Prostate gland (tissue), 2 donors: ENCODE measurements at regions not wholly inside any gene's neighbourhood (a gene's known extent, or its start where the extent isn't known, plus 50 kb on each side); places are given as distances from the start of the nearest gene placed in this dataset.

Source experiments
- DNase-seq: peaks from one replicate; pipeline ENCODE4 v3.0.0-alpha.2; 2019; ENCODE audit warnings: low spot score
- H3K27ac ChIP-seq, 2 donors: fragments of 200-600 bp; sonication (generic); 2 replicates each; pipeline ENCODE4 v1.5.1; 2017 to 2019
- H3K27me3 ChIP-seq: fragments of 200-600 bp; sonication (generic); replicated peaks from 2 replicates; pipeline ENCODE4 v1.5.1; 2019; ENCODE audit not compliant: insufficient read depth
- H3K36me3 ChIP-seq, 2 donors: fragments of 200-600 bp; sonication (generic); 1 replicate in 1 of 2; 2 replicates in 1 of 2; pipeline versions ENCODE4 v1.5.1 to v1.8.1; 2017 to 2019
- H3K4me1 ChIP-seq: fragments of 200-600 bp; sonication (generic); replicated peaks from 2 replicates; pipeline ENCODE4 v1.5.1; 2019
- H3K4me3 ChIP-seq, 2 donors: fragments of 200-600 bp; sonication (generic); 2 replicates each; pipeline ENCODE4 v1.5.1; 2017 to 2019
- H3K9me3 ChIP-seq: fragments of 200-600 bp; sonication (generic); 2 replicates; pipeline ENCODE4 v1.5.1; 2017
- CTCF ChIP-seq, 4 experiments: fragments of 200-600 bp in 2 of 4; fragments of 450-650 bp in 2 of 4; sonication (generic) in 2 of 4; IDR thresholded peaks; 1 replicate in 3 of 4; 2 replicates in 1 of 4; pipeline ENCODE4 v1.5.1; 2016 to 2019; ENCODE audit warnings: antibody characterized with exemption in 4 of 4, mild to moderate bottlenecking in 2 of 4, moderate library complexity in 2 of 4
- POLR2A ChIP-seq: fragments of 450-650 bp; IDR thresholded peaks from one replicate; pipeline ENCODE4 v1.6.1; 2016; ENCODE audit warnings: antibody characterized with exemption, mild to moderate bottlenecking
- POLR2AphosphoS5 ChIP-seq: sonication (generic); formaldehyde crosslinking; IDR thresholded peaks from one replicate; pipeline ENCODE4 v1.6.1; 2017; ENCODE audit warnings: antibody characterized with exemption
- WGBS: methylation state at CpG from one replicate; pipeline ENCODE4 v1.1.5; 2018; 5-methylcytosine and 5-hydroxymethylcytosine counted together
- intact Hi-C: fragments of 100-400 bp; cut with DNase I; formaldehyde crosslinking; loops from one replicate; pipeline ENCODE4 v1.14.2; 2022

- no peak for DNase-seq
- Histone ChIP-seq H3K27ac (no peak overlapping the region), H3K9me3 (no peaks in the 10 kb centered on the region), H3K4me3 (no peak overlapping the region), H3K36me3 (no peaks in the 10 kb centered on the region), H3K27me3 (no peaks in the 10 kb centered on the region), H3K4me1 (no peaks in the 10 kb centered on the region)
- 85% methylated on average over 2 of the region's 2 CpGs for WGBS
- intact Hi-C loops, result no loop called here
- no peak for TF ChIP-seq POLR2AphosphoS5
- no peak for TF ChIP-seq CTCF (IDR thresholded peaks at IDR 0.05)
- TF ChIP-seq POLR2A, result no peak
Measured at GRCh38 chr1:60745484-60745883, 336.9 kb upstream of the NFIA start.

GRCh38 chr1:60742339-60742738 lies 340.0 kb upstream of the NFIA start:
- no peak overlapping the region for H3K4me3 ChIP-seq
- no peak overlapping the region for H3K27ac ChIP-seq
- WGBS, result 93% methylated on average over 4 of the region's 4 CpGs
- no peaks in the 10 kb centered on the region for H3K4me1 ChIP-seq
- DNase-seq, result no peak
- H3K36me3 ChIP-seq, result no peaks in the 10 kb centered on the region
- no peak for TF ChIP-seq POLR2AphosphoS5
- no peak for TF ChIP-seq POLR2A
- TF ChIP-seq CTCF (IDR thresholded peaks at IDR 0.05), result no peak
- H3K9me3 ChIP-seq, result no peaks in the 10 kb centered on the region
- no peaks in the 10 kb centered on the region for H3K27me3 ChIP-seq
- intact Hi-C loops, result no loop called here

GRCh38 chr1:60740154-60740553 lies 342.2 kb upstream of the NFIA start:
- intact Hi-C loops, result no loop called here
- Histone ChIP-seq H3K27me3 (no peaks in the 10 kb centered on the region), H3K4me3 (no peak overlapping the region), H3K27ac (no peak overlapping the region), H3K9me3 (no peaks in the 10 kb centered on the region), H3K4me1 (no peaks in the 10 kb centered on the region), H3K36me3 (no peaks in the 10 kb centered on the region)
- WGBS, result 72% methylated on average over 2 of the region's 2 CpGs
- no peak for DNase-seq
- TF ChIP-seq POLR2AphosphoS5 (no peak), CTCF (IDR thresholded peaks at IDR 0.05) (no peak), POLR2A (no peak)

GRCh38 chr1:60739729-60740128 lies 342.6 kb upstream of the NFIA start:
- TF ChIP-seq CTCF (IDR thresholded peaks at IDR 0.05), result no peak
- TF ChIP-seq POLR2AphosphoS5, result no peak
- no peak for TF ChIP-seq POLR2A
- no peaks in the 10 kb centered on the region for H3K36me3 ChIP-seq
- intact Hi-C loops, result no loop called here
- H3K4me1 ChIP-seq, result no peaks in the 10 kb centered on the region
- no peak for DNase-seq
- no peak overlapping the region for H3K27ac ChIP-seq
- no peaks in the 10 kb centered on the region for H3K27me3 ChIP-seq
- no peak overlapping the region for H3K4me3 ChIP-seq
- H3K9me3 ChIP-seq, result no peaks in the 10 kb centered on the region

DNA sequence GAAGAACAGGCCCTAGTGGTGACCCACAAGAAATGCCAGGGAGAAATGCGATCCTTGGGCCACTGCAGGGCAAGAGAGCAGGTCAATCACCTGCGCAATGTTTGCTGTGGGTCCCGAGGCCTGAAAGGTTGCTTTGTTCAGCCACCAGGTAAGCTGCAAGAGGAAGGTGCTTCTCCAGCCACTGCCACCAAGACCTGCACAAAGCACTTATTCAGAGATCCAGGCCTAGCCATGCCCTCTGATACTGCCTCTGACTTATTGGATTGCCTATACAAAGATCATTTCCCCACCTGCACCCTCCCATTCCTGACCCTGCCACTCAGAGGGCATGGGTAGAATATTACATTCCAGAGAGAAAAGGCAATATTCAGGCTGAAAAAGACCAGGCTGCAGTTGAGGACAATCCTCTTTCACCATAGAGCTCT lies 349.4 kb upstream of the NFIA start:
- no peak overlapping the region for H3K27ac ChIP-seq
- intact Hi-C loops, result no loop called here
- no peaks in the 10 kb centered on the region for H3K36me3 ChIP-seq
- H3K9me3 ChIP-seq, result no peaks in the 10 kb centered on the region
- TF ChIP-seq CTCF (IDR thresholded peaks at IDR 0.05) (no peak), POLR2A (no peak), POLR2AphosphoS5 (no peak)
- H3K4me1 ChIP-seq, result no peaks in the 10 kb centered on the region
- no peaks in the 10 kb centered on the region for H3K27me3 ChIP-seq
- no peak overlapping the region for H3K4me3 ChIP-seq
- no peak for DNase-seq
- WGBS, result 100% methylated on average over 3 of the region's 3 CpGs
